ENCODE measurements at regions not wholly inside any gene's neighbourhood (a gene's known extent, or its start where the extent isn't known, plus 50 kb on each side); places are given as distances from the start of the nearest gene placed in this dataset.
"Not testable (repeated sequence)": the region's sequence is repeated elsewhere in the genome, so short reads cannot be mapped to it uniquely, and the experiment has no call there.

DNA sequence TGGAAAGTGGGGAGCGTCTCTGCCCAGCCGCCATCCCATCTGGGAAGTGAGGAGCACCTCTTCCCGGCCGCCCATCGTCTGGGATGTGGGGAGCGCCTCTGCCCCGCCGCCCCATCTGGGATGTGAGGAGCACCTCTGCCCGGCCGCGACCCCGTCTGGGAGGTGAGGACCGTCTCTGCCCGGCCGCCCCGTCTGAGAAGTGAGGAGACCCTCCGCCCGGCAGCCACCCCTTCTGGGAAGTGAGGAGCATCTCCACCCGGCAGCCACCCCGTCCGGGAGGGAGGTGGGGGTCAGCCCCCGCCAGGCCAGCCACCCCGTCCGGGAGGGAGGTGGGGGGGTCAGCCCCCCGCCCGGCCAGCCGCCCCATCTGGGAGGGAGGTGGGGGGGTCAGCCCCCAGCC is 190.0 kb upstream of the MGAT5 start:
- DNase-seq; H3K27ac Mint-ChIP-seq; H3K36me3 Mint-ChIP-seq; CTCF ChIA-PET; POLR2A ChIA-PET; intact Hi-C loops (cut with micrococcal nuclease); H3K4me3 Mint-ChIP-seq: not testable (repeated sequence)
- H3K9me3 Mint-ChIP-seq, result peaks cover 18% of the 10 kb centered on the region
- peaks cover 20% of the 10 kb centered on the region for H3K27me3 Mint-ChIP-seq
- peaks cover 18% of the 10 kb centered on the region for H3K4me1 Mint-ChIP-seq (ENCODE audit: low read depth)

DNA sequence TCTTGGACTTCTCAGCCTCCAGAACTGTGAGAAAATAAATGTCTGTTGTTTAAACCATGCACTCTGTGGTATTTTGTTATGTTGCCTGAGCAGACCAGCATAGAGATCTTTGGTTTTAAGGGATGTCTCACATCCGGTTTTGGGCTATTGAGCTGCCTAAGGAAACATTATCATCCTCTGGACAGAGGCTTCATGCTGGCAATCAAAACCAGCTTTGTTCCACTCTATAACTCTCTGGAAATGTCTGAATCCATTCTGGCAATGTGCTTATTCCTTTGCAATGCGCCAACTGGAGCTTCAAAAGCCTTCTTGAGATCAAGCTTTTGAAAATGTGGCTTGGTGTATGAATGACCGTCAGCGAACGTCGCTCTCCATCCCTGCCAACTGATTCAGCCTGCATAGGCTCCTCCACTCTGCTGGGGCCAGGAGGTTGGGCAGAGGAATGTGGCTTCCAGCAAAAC is 183.6 kb upstream of the MGAT5 start:
- peaks cover 6% of the 10 kb centered on the region for H3K27me3 Mint-ChIP-seq
- H3K36me3 Mint-ChIP-seq, result no peaks in the 10 kb centered on the region
- DNase-seq, result no peak
- no peaks in the 10 kb centered on the region for H3K4me1 Mint-ChIP-seq (ENCODE audit: low read depth)
- ChIA-PET POLR2A (no interaction called here), CTCF (interaction anchor here (0.6 kb wide), 1 partner anchor 1274 kb away, joined by 3 read pairs; no protein-coding TSS in a partner anchor)
- H3K9me3 Mint-ChIP-seq, result peaks cover 3% of the 10 kb centered on the region
- intact Hi-C loops (cut with micrococcal nuclease), result no loop called here
- H3K27ac Mint-ChIP-seq, result no peak overlapping the region
- no peak overlapping the region for H3K4me3 Mint-ChIP-seq

DNA sequence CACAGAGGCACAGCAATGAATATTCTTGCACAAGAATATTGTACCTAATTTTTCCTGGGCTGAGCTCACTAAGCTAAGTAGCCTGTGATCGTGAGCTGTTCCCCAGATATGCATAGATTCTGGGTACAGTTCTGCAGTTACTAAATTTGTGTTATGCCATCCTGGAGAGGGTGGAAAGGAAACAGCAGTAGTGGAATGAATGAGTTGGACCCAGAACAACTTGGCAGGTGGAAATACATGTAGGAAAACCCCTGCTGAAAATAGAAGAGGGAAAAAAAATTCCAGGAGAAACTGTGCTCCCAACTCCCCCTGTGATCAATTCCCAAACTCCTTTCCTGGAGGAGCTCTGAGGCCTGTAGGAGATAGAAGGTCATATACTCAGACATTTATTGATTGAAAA is 181.5 kb upstream of the MGAT5 start:
- Mint-ChIP-seq H3K27me3 (no peaks in the 10 kb centered on the region), H3K9me3 (peaks cover 8% of the 10 kb centered on the region), H3K4me3 (no peak overlapping the region), H3K4me1 (ENCODE audit: low read depth) (no peaks in the 10 kb centered on the region), H3K27ac (no peak overlapping the region), H3K36me3 (no peaks in the 10 kb centered on the region)
- intact Hi-C loops (cut with micrococcal nuclease), result no loop called here
- ChIA-PET POLR2A (no interaction called here), CTCF (interaction anchor here (0.6 to 1.3 kb wide), 2 partner anchors 18 to 151 kb away, joined by 3 read pairs; no protein-coding TSS in a partner anchor)
- no peak for DNase-seq

DNA sequence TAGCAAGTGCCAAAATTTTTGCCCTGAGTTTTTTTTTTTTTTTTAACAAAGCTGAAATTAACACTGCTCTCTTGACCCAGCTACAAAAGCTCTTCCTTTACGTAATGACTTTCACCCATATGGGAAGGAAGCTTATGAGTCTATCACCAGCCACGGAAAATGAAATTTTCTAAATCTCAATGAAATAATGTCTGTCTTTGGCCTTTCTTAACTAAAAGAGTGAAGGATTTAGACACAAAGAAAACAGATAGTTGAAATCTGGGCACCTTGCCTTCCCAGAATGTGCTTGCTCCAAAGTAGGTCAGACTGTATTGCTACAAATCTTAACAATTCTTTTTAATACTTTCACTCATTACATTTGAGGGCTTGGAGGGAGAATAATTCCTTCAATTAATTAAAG is 180.8 kb upstream of the MGAT5 start:
- Mint-ChIP-seq H3K4me1 (ENCODE audit: low read depth) (no peaks in the 10 kb centered on the region), H3K27ac (no peak overlapping the region), H3K36me3 (no peaks in the 10 kb centered on the region), H3K27me3 (no peaks in the 10 kb centered on the region), H3K9me3 (peaks cover 8% of the 10 kb centered on the region), H3K4me3 (no peak overlapping the region)
- POLR2A ChIA-PET, result no interaction called here
- DNase-seq, result no peak
- CTCF ChIA-PET, result interaction anchor here (0.6 to 1.3 kb wide), 2 partner anchors 19 to 150 kb away, joined by 3 read pairs; no protein-coding TSS in a partner anchor
- intact Hi-C loops (cut with micrococcal nuclease), result no loop called here

DNA sequence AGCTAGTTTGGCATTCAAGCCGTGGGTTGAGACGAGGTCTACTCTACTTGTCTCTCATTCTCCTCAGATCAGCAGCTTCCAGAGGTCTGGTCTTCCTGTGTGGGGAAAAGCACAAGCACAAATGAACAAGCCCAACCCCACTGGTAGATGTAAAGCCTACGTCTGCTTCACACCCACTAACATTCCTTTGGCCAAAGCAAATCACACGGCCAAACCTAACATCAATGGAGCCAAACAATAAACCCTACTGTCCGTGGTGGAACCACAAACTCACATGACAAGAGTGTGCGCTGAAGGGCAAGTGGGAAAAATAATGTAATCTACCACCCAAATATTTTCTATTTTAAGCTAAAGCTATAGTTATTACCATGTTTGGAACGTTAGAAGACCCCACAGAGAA is 179.3 kb upstream of the MGAT5 start:
- Mint-ChIP-seq H3K27me3 (no peaks in the 10 kb centered on the region), H3K4me1 (ENCODE audit: low read depth) (no peaks in the 10 kb centered on the region), H3K9me3 (peaks cover 6% of the 10 kb centered on the region), H3K36me3 (no peaks in the 10 kb centered on the region), H3K27ac (no peak overlapping the region), H3K4me3 (no peak overlapping the region)
- no peak for DNase-seq
- ChIA-PET CTCF (no interaction called here), POLR2A (no interaction called here)
- intact Hi-C loops (cut with micrococcal nuclease), result no loop called here

DNA sequence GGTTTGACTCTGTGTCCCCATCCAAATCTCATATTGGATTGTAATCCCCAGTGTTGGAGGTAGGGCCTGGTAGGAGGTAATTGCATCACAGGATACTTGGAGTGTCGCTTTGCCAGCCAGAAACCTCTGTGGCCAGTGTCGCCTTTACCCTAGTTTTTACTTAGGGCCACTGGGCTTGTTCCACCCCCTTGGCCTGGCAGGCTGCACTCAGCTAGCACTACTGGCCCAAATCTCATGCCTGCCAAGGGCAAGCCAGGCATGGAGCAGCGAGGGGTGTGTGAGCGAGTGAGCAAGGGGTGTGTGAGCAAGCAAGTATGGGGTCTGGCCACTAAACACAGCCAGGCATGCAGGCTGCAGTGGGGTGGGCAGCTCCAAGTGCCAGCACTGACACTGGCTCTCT is 178.7 kb upstream of the MGAT5 start:
- no peak for DNase-seq
- ChIA-PET CTCF (no interaction called here), POLR2A (no interaction called here)
- Mint-ChIP-seq H3K27me3 (no peaks in the 10 kb centered on the region), H3K4me1 (ENCODE audit: low read depth) (no peaks in the 10 kb centered on the region), H3K9me3 (peaks cover 4% of the 10 kb centered on the region), H3K36me3 (no peaks in the 10 kb centered on the region), H3K27ac (no peak overlapping the region), H3K4me3 (no peak overlapping the region)
- intact Hi-C loops (cut with micrococcal nuclease), result no loop called here

DNA sequence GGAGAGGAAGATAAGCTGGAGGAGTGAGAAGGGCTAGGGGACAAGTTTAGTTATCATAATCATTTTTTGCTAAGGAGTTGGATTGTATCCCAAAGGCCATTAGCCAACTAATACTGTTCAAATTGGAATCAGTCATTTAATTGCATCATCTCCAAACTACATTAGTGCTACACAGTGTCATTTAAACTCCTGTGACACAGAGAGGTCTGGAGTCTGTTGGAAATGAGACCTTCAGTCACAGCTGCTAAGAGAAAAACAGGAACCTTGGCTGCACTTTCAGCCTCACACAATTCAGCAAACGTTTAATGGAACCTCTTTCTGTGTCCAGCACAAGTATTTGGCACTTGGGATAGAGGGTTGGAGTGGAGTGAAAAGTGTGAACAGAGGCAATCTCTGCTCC is 175.5 kb upstream of the MGAT5 start:
- Mint-ChIP-seq H3K27ac (no peak overlapping the region), H3K27me3 (no peaks in the 10 kb centered on the region), H3K4me1 (ENCODE audit: low read depth) (no peaks in the 10 kb centered on the region), H3K9me3 (peaks cover 4% of the 10 kb centered on the region), H3K4me3 (no peak overlapping the region), H3K36me3 (no peaks in the 10 kb centered on the region)
- no peak for DNase-seq
- ChIA-PET CTCF (no interaction called here), POLR2A (no interaction called here)
- intact Hi-C loops (cut with micrococcal nuclease), result no loop called here

DNA sequence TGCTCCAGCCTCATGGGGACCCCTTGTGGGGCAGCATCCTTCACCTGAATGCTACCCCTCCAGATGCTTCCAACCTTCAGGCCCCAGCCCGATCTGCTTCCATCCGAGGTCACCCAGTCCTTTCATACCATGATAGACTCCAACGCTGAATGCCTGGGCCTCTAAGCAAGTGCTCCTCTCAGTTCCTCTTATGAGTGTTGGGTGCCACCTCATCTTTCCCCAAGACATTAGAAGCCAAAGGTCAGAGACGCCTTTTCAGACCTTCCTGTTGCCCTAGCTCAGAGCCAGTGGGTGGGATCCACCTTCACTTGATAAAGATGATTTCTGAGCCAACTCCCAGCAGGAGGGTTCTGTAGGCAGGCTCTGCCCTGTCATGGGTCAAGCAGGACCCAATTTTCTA is 174.5 kb upstream of the MGAT5 start:
- intact Hi-C loops (cut with micrococcal nuclease), result no loop called here

DNA sequence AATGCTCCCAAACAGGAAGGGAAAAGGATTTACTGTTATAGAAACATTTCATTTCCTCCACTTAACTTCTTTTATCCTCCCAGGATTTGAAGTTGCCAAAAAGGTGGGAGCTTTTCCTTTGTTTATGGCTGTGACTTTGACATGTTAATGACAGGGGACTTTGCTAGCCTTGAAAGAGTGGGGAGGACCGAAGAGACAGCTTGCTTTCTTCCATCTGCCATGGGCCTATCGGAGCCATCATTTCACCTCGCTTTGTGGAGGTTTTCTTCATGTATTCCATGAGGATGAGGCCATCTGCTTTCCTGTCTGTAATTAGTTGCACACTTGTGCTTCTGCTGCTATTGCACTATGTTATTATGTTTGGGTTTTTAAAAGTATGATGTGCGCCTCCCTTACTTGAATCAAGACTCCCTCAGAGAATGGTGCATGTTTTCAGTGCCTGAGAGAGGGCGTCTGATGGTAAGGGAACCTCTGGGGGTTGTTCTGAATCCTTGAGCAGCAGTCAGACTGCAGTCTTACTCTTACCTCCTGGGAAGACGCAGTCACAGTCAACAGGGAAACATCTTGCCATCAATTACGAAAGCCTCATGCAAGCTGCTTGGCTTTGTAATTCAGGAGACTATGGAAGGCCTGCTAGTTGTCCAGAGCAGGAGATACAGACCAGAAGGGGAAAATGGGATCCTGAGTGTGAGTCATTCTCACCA is 173.3 kb upstream of the MGAT5 start:
- no peak for DNase-seq
- no peak overlapping the region for H3K27ac Mint-ChIP-seq
- POLR2A ChIA-PET, result no interaction called here
- H3K36me3 Mint-ChIP-seq, result no peaks in the 10 kb centered on the region
- CTCF ChIA-PET, result no interaction called here
- no peaks in the 10 kb centered on the region for H3K4me1 Mint-ChIP-seq (ENCODE audit: low read depth)
- peaks cover 4% of the 10 kb centered on the region for H3K9me3 Mint-ChIP-seq
- no peaks in the 10 kb centered on the region for H3K27me3 Mint-ChIP-seq
- no peak overlapping the region for H3K4me3 Mint-ChIP-seq
- intact Hi-C loops (cut with micrococcal nuclease), result no loop called here

More for the DNA sequence above, 174.5 kb upstream of the MGAT5 start:
- Mint-ChIP-seq H3K4me1 (ENCODE audit: low read depth) (no peaks in the 10 kb centered on the region), H3K4me3 (no peak overlapping the region), H3K27me3 (no peaks in the 10 kb centered on the region), H3K27ac (no peak overlapping the region), H3K36me3 (no peaks in the 10 kb centered on the region), H3K9me3 (peaks cover 4% of the 10 kb centered on the region)
- CTCF ChIA-PET, result no interaction called here
- POLR2A ChIA-PET, result no interaction called here
- no peak for DNase-seq

DNA sequence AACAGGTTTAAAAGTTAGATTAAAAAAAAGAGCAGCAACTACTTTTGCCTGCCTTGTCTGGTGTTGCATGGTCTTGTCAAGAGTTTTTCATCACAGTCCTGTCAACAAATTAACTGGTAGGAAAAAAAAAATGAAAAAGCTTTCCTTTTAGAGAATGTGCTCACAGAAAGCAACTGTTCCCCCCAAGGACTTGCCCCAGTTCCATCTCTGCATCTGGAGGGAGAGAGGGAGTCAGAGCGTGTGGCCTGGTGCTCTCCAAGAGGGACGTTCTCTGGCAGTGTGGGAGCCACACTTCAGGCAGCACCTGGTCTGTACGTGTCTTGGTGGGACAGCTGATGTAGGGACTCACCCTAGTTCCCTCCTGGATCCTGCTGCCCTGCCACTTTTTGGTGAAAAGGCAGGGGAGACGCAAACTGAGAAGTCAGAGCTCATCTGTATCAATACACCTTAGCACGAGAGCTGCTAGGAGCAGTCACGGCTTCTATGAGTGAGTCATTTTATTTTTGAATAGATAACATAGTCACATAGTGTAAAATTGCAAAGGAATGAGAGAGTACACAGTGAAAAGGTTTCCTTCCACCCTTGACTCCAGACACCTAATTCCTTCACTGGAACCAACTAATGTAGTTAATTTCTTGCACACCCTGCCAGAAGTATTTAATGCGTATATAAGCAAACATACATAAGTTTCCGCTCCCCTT is 172.5 kb upstream of the MGAT5 start:
- no peaks in the 10 kb centered on the region for H3K27me3 Mint-ChIP-seq
- CTCF ChIA-PET, result no interaction called here
- DNase-seq, result no peak
- intact Hi-C loops (cut with micrococcal nuclease), result no loop called here
- no peaks in the 10 kb centered on the region for H3K36me3 Mint-ChIP-seq
- H3K4me3 Mint-ChIP-seq, result no peak overlapping the region
- POLR2A ChIA-PET, result no interaction called here
- no peaks in the 10 kb centered on the region for H3K9me3 Mint-ChIP-seq
- no peak overlapping the region for H3K27ac Mint-ChIP-seq
- H3K4me1 Mint-ChIP-seq (ENCODE audit: low read depth), result no peaks in the 10 kb centered on the region

DNA sequence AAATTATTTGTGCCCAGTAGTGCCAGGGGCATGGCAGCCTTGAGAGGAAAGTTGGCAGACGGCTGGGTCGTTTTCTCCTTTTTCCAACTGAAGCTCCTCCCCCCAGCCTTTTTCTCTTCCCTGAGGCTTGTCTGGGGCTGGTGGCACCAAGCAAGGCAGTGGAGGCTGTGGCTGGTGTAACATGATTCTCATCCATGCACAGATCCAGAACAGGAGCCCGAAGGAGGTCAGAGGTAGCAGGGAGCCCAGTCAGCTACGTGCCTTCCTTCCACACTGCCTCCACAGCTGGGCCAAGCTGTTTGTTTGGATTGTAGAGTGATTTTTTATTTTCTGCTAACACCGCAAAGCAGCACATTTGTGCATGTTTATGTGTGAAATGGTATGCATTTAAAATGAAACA is 170.3 kb upstream of the MGAT5 start:
- intact Hi-C loops (cut with micrococcal nuclease), result no loop called here
- ChIA-PET POLR2A (no interaction called here), CTCF (no interaction called here)
- Mint-ChIP-seq H3K4me1 (ENCODE audit: low read depth) (no peaks in the 10 kb centered on the region), H3K27ac (no peak overlapping the region), H3K27me3 (no peaks in the 10 kb centered on the region), H3K9me3 (no peaks in the 10 kb centered on the region), H3K36me3 (no peaks in the 10 kb centered on the region), H3K4me3 (no peak overlapping the region)
- DNase-seq, result no peak

DNA sequence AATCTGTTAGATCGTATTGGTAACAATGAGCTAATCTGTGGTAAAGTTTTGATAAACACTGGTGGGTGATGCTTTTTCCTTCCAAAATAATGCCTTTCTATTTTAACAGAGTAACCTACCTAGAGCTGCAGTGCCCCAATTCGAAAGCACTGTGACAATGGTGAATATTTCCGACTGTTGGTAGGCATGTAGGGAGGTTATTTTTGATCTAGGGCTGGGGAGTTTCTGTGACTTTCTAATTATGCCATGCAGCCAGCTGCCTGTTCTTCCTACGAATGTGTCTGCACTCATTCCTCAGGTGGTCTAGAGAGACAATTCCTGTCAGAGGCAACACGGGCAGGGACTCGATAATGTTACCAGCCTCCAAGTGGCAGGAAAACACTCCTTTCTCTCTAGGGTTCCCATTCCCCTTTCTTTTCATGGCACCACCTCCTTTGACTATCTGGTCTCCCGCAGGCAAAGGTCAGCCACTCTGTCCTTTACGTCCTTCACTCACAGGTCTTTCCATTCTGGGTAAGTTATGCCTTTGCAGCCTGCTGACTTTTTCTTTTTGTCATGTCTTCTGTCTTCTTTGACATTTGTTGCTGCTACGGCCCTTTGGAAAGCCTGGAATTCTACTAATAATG is 167.2 kb upstream of the MGAT5 start:
- no peaks in the 10 kb centered on the region for H3K27me3 Mint-ChIP-seq
- DNase-seq, result no peak
- H3K27ac Mint-ChIP-seq, result no peak overlapping the region
- no peaks in the 10 kb centered on the region for H3K36me3 Mint-ChIP-seq
- intact Hi-C loops (cut with micrococcal nuclease), result no loop called here
- no peaks in the 10 kb centered on the region for H3K4me1 Mint-ChIP-seq (ENCODE audit: low read depth)
- ChIA-PET POLR2A (no interaction called here), CTCF (no interaction called here)
- no peak overlapping the region for H3K4me3 Mint-ChIP-seq
- H3K9me3 Mint-ChIP-seq, result no peaks in the 10 kb centered on the region
